Cerebellar cortex (tissue), 1 donor: ENCODE measurements at regions not wholly inside any gene's neighbourhood (a gene's known extent, or its start where the extent isn't known, plus 50 kb on each side); places are given as distances from the start of the nearest gene placed in this dataset.

Experiments
- DNase-seq: peaks from one replicate; pipeline ENCODE4 v3.0.0-alpha.2; 2015; ENCODE audit warnings: low spot score

DNA sequence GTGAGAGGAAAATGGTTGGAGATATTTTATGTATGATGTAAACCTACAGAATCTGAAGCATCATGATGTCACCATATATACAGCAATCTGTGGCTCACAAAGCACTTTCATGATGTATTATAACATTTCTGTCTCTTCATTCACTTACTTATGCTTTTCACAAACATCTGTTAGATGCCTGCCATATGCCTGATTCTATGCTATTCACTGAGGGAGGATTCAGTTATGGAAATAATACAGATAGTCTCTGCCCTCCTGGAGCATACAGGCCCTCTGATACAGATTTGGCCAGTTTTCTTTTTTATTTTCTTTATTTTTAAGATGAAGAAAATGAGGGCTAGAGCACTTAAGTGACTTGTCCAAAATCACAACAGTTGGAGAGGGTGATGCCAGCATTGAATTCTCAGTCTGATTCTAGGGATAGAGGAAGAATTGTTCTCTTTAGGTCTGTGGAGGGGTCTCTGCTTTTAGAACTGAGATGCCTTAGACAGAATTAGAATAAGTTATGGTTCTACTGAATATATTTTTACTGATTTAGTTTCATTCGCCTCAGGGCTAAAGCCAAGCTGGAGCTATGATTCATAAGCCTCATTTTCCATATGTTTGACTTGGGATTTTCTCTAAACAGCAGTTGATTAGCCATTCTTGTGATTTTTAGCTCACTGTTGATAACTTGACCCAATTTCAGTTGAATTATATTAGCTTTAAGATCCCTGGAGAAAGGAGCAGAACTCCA, 636.4 kb downstream of the PRELID2 start:
- no peak for DNase-seq

DNA sequence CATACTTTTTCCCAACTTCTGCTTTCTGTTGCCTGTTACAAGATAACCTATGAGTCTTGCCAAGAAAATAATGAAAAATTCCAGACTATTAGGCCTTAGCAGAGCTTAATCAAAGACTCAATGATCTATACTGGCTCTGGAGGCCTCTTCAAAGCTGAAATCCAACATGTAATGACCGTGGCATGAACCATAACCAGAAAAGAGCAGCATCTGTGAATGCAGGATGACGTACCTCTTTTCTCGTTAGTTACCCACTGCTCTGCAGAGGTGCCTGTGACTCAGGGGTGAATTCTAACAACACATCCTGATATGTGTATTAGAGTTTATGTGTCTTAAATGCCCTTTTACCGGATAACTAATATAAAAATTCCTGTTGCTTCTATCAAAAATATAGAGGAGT, 645.4 kb downstream of the PRELID2 start:
- no peak for DNase-seq

DNA sequence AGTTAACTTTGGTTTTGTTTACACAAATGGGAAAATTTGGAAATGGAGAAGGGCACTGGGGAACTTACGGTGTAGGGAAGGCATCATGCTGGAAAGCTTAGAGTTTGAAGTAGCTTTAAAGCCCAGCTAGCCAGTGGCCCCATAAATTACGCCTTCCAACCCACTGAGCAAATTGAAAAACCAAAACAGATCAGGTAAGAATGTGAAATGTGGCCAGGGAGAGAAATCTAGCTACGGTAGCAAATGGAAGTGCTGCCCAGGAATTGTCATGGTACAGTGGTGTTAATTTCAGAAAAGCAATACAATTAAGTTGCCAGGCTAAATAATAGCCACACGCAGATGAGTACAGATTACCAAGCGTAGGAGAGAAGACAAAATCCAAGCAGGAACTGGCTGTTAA, 654.8 kb downstream of the PRELID2 start:
- no peak for DNase-seq

- DNase-seq = no peak
Measured at GRCh38 chr5:145178641-145179523, 656.3 kb downstream of the PRELID2 start.

DNA sequence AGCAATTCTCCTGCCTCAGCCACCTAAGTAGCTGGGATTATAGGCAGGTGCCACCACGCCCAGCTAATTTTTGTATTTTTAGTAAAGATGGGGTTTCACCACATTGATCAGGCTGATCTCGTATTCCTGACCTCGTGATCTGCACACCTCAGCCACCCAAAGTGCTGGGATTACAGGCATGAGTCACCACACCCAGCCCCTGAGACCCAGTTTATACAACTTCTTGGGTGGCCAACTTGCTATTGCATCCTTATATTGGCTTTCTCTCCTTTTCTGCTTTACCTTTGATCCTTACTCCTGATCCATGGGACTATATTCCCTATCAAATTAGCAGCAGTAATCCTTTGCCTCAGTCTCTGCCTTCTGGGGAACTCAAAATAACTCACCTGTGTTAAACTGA, 659.1 kb downstream of the PRELID2 start:
- no peak for DNase-seq

DNA sequence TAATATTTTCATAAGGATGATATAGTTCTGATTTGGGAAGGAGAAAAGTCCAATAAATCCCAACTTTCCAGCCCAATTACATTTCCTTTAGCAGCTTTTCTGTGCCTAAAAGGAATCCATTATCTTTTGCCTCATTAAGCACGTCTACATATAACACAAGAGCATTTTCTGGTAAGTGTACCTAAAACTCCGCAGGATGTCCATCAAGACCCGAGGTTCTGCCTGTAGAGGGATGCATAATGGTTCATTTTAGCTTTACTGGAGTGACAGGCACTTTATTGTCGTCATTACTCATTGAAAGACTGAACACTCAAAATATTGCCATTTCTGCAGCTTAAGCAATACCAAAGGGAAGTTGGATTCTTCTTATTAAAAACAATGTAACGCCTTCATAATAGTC, 669.0 kb downstream of the PRELID2 start:
- DNase-seq = no peak

DNA sequence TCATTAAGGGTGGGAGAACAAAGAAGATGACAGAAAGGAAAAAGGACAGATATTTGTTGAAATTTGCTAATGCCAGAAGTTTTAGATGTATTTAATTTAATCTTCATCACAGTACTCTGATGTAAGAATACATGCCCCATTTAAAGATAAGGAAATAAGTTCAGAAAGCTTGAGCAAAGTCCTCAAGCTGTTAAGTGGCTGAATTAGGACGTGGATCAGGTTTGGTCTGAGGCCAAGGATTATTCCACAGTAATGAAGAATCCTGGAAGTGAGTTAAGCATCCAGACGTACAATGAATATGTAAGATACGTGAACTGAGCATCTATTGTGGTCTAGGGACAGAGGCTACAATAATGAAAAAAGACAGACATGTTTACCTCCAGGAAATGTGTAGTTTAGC, 671.3 kb downstream of the PRELID2 start:
- DNase-seq = no peak

DNA sequence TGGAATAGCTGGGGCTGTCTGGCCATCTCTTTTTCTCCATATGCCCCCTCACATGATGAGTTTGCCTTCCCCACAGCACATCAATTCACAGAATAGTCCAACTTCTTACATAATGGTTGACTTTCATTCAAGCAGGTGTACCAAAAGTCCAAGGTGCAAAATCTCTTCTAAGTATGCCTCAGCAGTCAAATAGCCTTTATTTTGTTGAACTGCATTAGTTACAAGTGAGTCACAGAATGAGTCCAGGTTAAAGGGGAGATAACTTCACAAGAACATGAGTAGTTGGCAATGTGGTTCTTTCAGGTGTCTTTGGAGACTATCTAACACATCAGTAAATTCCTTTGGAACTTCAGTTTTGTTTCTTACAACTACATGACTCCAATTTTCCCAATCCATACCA, 672.5 kb downstream of the PRELID2 start:
- no peak for DNase-seq

DNA sequence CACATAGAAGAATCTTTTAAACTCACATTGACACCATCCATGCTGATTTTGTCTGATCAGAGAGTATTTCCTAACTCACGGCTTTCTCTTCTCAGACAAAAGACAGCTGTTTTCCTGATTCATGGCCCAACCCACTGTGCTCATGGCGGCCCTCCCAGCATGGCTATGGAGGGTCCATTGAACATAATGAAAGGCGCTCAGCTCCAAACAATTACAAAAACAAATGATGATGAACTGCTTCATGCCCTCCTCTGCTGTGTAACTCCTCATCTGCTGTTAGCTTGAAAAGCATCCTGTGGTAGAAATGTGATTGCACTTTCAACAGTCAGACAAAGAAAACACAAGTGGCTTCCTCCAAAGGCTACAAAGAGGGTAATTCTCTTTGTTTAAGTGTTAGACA, 673.8 kb downstream of the PRELID2 start:
- no peak for DNase-seq

DNA sequence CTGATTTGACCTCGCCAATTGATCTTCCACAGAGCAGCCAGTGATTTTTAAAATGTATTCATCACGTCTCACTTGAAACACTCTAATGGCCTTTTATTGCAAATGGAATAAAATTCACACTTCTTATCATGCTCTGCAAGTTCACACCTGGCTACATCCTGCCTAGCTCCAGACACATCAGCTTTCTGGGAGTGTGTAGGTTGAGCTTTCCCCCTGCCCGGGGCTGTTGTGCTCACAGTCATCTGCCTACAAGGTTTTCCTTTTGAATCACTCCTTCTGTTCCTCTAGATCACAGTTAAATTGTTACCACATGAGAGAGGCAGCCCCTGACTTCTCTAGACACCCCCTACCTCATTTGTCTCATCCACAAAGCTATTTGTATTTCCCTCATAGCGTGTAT, 674.5 kb downstream of the PRELID2 start:
- DNase-seq = no peak

DNA sequence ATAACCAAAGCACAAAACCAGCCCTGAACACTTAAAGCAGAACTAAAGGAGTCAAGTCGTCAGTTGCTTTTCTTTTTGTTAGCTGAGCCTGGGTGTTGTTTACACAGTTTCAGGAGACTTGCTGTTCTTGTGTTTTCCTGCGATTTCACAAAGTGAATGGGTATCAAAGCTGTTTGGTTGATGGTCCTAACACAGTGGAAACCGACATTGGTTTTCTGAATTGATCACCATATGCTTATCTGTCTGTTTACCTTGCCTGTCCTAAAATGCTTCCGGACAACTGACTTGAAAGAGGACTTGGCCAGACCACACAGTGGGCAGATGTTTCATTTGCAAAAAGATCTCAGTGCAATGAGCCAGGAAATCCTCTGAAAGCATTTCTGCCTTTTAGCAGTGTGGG, 676.4 kb downstream of the PRELID2 start:
- no peak for DNase-seq

DNA sequence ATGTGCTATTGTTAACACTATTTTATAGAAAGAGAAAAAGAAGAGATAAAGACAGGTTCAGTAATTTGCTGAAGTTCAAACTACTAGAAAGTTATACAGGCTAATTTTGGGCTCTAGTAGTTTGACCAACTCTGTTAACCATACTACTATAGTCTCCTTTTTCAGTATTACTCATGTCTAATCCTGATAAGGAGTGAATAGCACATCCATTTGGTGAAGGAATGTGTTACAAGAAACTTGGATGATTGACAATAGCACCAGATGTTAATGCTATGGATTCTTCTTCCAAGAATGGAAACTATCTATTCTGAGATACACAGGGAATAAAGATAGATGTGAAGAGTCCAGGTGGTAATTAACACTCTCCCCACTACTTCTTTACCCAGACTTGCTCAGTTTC, 677.3 kb downstream of the PRELID2 start:
- DNase-seq = no peak

DNA sequence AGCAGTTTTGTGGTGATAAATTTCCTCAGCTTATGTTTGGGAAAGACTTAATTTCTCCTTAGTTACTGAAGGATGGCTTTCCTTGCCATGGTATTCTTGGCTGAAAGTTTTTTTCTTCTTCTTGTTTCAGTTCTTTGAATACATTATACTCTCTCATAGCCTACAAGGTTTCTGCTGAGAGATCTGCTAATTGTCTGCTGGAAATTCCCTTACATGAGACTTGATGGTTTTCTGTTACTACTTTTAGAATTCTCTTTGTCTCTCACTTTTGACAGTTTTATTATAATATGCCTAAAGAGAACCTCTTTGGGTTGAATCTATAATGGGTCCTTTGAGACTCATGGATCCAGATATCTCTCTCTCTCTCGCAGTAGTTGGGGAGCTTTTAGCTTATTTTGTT, 693.6 kb downstream of the PRELID2 start:
- no peak for DNase-seq

- DNase-seq = no peak
Measured at GRCh38 chr5:145130996-145131395, 704.1 kb downstream of the PRELID2 start.

GRCh38 chr5:145129797-145130196, 705.3 kb downstream of the PRELID2 start:
- DNase-seq = no peak

GRCh38 chr5:145124806-145125205, 710.3 kb downstream of the PRELID2 start:
- DNase-seq = no peak

DNA sequence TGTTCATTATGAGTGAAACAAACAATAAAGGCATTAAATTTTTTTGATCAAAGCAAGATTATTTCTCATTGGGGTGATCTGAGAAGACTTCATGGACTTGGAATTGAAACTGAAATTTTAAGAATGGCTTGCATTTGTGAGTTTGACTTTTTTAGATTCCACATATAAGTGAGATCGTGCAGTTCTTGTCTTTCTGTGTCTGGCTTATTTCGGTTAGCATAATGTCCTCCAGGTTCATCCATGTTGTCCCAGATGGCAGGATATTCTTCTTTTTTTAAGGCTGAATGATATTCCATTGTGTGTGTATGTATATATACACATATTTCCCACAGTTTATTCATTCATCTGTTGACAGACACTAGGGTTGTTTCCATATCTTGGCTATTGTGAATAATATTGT, 716.5 kb downstream of the PRELID2 start:
- DNase-seq = no peak

- DNase-seq = no peak
Measured at GRCh38 chr5:145118127-145118526, 717.0 kb downstream of the PRELID2 start.

DNA sequence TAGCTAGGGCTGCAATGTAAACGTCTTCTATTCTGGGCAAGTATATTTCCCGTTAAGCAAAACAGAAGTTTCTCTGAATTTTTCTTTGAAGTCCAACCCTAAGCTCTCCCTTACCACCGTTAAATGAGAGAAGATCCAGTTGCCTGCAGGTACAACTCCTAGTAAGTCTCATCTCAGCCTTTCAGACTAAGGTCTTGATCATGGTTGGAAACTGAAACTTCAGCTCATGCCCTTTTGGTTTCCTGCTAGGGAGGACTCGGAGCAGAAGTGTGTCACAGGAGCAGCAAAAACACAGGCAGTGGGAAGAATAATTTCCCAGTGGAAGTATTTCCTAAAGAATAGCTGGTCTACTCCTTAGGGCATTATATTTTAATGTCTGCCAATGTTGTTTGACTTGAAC, 717.9 kb downstream of the PRELID2 start:
- DNase-seq = no peak

DNA sequence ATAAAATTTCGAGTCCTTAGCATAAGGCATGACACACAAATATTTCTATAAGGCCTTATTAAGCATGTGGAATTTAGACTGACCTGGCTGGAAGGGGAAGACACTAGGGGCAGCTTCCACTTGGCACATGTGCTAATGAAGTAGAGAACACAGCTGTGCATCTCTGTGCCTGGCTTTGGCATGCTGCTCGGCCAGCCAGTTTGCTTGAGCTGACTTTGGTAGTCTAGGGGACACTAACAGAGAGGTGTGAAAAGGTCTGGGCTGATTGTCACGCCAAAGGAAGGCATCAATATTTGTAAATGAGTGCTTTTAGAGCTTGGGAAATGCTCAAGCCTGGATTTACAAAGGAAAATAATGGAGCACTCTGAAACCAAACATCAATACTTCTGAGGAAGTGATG, 723.7 kb downstream of the PRELID2 start:
- no peak for DNase-seq

DNA sequence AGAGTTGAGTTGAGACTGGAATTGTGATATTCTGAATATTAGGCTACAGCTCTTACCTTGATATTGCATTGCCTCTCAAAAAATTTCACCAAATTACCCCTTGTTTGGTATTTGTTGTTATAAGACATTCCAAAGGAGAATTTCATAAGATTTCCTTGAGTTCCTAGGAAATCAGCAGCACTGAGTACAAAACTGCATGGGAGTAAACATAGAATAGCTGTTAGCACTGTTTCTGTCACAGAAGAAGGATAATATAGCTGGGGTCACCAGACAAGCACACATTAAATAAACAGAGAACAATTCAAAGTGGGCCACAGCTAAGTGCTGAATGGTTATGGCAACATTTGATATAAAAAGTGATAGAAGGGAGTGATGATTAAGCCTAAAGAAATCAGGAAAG, 724.3 kb downstream of the PRELID2 start:
- DNase-seq = no peak

- no peak for DNase-seq
Measured at GRCh38 chr5:145110181-145110580, 725.0 kb downstream of the PRELID2 start.

DNA sequence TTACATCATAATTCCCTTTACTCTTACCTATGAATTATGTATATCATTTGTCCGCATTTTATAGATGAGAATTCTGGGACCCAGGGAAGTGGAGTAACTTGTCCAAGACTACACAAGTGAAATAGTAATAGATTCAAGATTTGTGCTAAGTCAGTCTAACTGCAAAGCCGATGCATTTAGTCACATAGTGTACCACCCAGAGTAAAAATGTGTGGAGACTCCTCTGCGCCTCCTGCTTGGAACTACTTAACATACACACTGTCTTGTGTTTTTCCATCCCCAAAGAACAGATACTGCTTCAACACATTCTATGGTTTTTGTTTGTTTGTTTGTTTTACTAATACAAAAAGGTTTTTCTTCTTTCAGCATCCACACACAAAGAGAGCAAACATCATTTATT, 729.8 kb downstream of the PRELID2 start:
- DNase-seq = no peak

GRCh38 chr5:145104106-145104505, 731.0 kb downstream of the PRELID2 start:
- DNase-seq = no peak
